G401.6 (cell line): ENCODE measurements at regions not wholly inside any gene's neighbourhood (a gene's known extent, or its start where the extent isn't known, plus 50 kb on each side); places are given as distances from the start of the nearest gene placed in this dataset.
A peak's percentile ranks its signal among the peaks of the same experiment; 100 is the strongest.

Experiments
- FAIRE-seq: peaks from 2 replicates; lab custom pipeline; 2012; peaks lifted over from hg19 to GRCh38; lab: Jason Lieb, UNC

DNA sequence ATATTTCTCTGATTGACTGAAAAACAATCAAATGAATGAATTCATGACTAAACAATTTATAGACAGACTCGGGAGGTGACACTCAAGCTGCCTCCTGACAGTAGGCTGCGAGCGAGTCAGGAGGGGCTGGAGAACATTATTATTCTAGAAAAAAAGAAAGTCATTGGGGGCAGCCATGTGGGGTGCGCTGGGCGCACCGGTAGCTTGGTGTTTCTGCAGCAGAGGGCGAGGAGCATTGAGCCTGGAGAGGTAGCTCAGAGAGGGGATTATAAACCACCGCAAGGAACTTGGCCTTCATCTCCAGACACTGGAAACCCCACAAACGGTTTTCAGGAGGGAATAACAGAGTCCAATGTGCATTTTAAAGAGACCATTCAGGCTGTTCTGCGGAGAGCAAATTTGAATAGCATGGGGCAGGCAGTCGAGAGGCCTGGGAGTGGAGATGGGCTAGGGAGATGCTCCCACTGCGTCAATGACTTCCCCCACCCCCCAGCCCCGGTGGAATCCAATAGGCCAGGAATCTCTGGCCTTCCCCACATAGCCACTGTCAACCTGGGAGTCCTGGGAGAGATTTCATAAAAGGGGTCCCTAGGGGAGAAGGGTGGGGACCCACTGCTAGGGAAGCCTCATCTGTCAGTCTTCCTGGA, 168.3 kb downstream of the BCOR start:
- no peak for FAIRE-seq

DNA sequence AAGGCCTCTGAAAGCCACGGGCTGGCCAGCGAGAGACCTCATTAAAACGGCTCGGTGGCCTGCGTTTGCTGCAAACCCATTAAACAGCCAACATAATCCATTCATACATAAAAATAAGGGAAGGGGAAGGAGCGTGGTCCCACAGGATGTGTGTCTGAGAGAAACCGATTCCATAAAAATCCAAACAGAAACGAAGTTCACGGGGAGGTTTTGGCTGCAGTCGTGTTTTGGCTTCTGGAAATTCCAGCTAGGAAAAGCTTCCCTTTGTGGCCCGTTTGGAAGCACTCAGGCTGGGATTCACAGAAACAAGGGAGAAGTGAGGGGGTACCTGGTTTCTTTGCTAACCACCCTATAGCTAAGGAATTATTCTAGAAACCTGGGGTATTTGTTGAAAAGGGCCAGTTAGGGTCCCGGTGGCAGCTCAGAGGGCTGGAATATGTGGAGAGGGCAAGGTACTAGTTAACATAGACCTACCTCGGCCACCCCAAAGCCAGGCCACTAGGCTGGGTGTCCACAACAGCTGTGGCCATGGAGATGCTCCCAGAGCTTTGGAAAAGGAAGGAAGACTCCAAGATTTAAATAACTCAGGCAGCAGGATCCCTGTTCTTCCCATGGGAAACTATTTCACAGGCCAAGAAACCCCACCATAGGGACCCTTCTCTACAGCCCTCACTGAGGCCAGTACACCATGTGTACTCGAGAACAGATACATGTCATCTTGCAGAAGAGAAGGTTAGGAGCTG, 166.8 kb downstream of the BCOR start:
- no peak for FAIRE-seq

DNA sequence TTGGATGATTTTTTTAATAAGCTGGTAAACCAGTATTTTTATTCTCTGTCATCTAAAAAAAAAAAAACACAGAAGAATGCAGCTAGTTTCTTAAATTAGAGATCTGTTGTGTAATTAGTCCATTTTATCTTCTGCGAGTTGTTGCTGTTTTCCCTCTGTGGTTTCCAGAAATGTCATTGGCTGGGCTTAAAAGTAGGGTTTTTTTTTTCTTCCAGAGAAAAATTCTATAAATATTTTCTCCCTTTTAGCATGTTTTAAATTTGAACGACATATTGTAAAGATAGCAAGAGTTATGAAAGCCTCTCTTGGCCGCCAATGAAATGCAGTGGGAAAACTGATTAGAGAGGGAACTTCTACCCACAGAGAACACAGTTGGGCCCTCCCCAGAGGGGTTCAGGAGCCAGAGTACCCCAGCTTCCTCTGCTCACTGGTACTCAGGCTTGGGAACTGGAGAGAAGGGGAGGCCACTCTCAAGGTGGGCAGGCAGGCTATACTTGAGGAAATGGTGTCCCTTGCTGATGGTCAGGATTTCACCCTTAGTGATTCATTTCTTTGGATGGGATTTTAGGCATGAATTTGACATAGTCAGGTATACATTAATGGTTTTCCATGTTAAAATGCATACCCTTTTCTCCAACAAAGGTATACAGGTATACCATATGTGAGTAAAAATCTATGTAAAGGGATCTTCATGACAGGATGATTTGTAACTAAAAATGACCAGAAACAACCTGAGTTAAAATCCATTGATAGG, 166.1 kb downstream of the BCOR start:
- FAIRE-seq = no peak

DNA sequence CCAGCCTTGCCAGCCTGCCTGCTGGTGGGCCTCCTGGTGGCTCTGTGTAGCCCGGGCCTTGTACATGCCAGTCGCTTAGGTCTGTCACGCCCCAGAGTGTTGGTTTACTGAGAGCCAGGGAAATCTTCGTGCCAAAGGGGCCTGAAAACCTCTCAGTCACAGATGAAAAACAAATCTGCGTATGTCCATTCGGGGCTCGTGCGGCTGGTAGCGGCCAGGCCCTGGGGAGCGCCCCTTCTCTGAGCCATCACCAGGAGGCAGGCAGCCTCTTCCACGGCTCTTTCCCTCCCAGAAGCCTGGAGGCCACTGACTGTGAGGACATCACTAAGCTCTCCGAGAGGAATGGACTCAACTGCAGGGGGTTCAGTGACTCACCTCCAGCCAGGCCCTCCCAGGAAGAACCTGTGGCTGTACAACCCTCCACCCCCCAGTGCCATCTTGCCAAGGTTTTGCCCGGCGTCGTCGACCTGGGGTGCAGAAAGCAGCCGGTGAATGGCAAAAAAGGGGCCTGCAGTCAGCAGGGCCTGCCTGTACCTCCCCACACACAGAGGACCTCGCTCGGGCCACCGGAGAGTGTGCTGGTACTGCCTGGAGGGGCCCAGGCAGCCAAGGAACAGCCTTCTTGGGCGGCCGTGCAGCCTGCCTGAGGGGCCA, 162.2 kb downstream of the BCOR start:
- no peak for FAIRE-seq

DNA sequence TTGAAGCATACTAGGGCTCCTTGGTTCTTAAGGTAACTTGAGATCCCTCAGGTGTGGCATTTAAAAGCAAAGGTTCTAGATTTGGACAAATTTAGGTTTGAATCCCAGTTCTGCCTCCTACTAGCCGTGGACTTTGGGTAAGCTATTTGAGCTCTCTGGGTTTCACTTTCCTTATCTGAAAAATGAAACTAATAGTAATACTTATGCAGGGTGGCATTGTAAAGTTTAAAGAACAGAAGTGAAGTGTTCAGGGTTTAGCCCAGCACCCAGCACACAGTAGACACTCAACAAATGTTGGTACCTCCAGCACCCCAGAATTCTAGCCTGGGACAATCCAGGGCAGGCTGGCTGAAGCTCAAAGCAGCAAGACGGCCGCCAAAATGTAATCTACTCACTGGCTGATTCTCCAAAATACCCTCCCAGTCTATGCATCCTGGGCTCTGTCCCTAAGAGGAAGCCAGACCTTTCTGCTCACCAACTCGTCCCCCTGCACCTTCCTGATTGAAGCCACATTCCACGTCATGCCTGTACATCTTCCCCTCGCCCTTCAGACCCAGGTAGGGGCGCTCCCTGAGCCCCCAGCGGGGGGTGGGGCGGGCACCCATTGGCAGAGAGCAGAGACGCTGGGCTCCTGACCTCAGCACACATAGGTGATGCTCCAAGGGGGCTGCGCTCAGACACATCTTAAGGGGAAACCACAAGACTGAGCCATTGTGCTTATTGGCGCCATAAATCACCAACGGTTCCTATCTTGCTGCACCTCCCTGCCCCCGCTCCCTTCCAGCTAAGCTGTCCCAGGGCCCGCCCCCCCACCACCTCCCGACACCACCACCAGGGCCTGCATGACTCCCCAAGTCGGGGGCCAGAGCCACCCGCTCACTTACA, 160.6 kb downstream of the BCOR start:
- no peak for FAIRE-seq

DNA sequence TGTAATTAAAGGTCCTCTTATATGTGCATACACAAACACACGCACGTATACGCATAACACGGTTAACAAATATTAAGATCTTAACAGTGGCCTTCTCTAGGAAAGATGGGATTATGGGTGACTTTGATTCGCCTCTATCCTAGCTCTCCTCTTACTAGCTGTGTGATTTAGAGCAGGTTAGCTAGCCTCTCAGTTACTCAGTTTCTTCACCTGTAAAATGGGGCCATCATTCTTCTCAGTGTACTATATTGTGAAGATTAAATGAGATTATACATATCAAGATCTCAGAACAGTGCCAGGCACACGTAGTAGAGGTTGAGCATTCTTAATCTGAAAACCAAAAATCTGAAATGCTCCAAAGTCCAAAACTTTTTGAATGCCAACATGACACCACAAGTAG, 159.3 kb downstream of the BCOR start:
- no peak for FAIRE-seq

DNA sequence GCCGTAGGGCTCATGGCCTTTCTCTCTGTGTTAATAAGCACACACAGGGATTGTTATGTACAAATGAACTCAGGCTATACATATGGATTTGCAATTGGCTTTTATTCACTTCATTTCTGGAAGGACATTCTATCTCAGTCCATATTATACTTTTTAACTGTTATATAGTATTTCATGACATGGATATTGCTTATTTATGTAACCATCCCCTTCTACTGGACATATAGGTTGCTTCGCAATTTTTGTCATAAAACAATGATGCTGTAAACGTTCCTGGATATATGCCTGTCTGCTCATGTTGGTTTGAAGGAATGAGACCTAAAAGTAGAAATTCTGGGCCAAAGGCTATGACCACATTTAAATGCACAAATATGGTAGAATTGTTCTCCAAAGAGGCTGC, 158.1 kb downstream of the BCOR start:
- FAIRE-seq = no peak

DNA sequence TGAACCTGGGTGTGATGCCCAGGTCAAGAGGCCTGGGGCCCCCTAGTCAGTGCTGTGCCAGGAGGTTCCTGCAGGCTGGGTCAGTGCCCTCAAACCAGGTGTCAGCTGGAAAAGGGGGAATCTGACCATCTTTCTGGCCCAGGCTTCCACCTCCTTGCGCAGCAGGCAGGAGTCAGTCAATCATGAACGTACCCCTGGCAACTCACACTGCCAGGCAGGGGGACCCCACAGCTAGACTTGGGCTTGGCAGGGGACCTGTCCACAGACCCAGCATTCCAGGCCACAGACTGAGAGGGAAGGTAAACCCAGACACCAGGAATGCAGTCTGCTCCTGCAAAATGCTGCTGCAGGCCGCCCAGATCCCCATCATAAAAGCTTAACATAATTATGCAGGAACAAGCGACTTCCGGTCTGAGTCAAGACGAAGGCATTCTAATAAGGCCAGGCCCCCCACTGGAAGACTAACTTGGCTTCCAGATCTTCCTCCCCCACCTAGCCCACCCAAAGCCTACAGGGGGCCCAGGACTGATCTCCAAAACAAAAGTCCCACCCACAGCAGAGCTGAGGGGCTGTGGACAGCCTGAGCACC, 156.3 kb downstream of the BCOR start:
- no peak for FAIRE-seq

DNA sequence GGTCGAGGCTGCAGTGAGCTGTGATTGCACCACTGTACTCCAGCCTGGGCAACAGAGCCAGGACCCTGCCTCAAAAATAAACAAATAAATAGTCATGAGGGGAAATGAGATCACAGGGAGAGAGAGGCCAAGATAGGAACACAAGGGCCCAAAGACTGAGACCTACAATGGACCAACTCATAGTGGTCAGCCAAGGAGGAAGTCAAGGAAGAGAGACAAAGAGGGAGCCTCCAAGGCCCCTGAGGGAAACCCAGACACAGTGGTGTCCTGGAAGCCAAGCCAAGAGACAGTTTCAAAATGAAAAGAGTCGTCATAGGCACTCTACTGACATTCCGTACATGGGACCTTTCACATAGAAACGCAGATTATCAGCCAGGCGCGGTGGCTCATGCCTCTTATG, 153.3 kb downstream of the BCOR start:
- no peak for FAIRE-seq

DNA sequence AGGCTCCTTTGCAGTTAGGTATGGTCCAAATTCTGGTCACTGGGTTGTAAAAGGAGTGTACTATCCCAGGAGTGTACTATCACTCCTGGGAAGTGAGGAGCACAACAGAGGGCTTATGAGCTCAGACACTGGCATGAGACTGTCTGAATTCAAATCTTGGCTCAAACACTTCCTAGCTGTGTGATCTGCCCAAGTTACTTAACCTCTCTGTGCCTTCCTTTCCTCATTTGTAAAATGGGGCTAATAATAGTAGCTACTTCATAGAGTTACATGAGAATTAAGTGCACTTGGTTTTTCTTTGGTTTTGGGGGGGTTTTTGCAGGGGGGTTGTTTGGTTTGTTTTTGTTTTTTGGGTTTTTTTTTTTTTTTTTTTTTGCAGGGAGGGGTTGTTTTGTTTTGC, 152.0 kb downstream of the BCOR start:
- no peak for FAIRE-seq

DNA sequence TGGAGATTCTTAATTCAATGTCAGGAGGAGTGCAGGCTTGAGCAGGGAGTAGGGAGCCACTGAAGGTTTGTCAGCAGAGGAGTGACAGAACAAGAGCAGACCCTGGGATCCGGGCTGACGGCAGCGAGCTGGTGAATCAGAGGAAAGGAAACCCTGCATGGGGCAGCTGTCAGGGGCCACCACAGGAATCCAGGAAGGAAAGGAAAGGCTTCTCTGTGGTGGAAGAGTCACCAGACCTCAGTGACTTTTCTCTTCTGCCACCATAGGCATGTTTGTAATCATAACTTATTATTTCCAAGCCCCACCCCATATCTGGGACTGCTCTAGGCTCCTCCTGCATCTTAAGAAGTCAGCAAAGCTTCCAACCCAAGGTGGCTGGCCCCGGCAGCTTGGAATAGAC, 150.9 kb downstream of the BCOR start:
- FAIRE-seq = no peak

DNA sequence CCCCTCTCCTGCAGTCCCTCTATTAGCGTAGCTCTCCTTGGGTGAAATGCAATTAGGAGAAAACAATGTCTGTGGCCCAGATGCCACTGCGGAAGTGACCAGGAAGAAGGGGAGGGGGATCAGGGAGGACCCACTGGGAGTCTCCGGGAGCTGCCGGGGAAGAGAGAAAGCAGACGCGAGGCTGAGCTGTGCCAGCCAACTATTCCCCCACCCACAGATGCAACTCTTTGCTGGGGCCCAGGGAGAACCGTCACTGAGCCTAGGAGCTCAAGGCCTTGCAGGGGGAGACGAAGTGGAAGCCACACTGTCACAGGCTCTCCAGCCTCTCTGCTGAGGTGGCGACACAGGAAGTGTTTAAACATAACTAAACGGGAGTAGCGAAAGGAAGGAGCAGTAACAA, 149.2 kb downstream of the BCOR start:
- no peak for FAIRE-seq

DNA sequence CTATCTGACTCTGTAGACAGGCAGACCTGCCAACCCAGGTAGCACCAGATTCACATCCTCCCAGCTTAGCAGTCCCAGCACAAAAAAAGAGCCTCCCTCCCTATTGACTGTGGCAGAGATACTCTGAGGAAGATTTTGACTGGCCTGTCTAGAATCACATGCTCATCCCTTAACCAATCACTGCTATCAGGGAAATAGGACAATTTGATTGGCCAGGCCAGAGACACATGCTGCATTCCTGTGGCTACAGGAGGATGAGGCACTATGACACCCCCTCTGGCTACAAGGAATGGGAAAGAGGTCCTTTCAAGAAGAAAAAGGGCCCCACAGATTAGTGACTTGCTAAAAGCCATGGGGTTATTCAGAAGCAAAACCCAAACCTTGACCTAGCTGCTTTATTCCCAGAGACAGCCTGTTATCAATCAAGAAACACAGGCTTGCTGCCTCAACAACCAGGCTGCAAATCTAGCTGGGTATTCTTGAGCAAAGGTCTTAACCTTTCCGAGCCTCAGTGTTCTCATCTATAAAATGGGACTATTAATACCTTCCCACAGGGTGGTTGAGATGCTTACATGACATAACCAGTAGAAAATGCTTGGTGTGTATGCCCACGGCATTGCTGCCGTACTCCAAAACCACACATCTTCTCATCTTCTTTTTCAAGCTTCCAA, 147.6 kb downstream of the BCOR start:
- no peak for FAIRE-seq

DNA sequence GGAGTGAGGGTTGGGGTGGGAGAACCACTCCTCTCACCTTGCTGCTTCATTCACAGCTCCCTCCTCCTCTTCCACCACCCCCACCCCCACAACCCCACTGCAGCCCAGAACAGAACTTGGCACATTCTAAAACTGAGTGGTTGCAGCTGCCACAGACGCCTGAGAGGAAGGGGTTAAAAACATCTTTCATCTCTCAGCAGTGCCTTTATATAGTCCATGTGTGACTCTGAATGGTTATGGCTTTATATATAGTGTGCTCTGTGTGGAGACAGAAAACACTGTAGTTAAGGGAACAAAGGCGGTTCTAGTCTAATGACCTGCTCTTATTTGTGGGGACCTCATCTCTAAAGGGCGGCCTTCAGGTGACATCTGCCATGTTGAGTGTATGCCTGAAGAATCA, 144.8 kb downstream of the BCOR start:
- FAIRE-seq = no peak

DNA sequence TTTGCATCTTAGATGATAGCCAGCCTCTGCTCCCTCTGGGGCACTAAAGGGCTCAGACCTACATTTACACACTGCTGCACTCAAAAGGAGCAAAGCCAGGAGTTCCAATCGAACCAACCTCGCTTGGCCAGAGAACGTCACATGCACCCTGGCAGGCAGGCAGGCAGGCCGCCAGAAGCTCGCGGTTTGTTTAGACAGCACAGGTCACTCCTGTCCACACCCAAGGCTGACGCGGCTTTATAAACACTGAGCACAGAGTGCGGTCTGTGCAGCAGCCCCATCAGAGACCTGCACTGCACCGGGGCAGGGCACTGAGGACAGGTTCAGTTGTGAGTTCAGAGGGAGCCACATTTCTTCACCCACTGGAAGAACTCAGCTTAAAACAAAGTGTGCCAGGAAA, 143.9 kb downstream of the BCOR start:
- FAIRE-seq = no peak

DNA sequence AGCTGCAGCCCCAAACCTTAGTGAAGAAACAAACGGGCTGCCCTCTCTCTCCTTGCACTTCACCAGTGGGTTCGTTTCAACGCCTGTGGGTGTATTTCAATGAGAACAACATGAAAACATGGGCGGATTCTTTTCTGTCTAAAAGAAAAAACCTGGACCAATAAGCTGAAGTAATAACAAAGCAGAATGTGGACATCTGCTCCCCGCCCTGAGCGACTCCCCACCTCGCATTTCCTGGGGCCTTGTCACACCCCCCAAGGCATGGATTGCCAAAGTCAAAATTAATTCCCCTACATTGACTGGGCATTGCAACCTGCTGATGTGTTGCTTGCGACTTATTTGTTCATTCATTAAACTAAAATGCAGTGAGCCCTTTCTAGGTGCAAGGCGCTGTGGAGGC, 142.9 kb downstream of the BCOR start:
- FAIRE-seq = no peak

DNA sequence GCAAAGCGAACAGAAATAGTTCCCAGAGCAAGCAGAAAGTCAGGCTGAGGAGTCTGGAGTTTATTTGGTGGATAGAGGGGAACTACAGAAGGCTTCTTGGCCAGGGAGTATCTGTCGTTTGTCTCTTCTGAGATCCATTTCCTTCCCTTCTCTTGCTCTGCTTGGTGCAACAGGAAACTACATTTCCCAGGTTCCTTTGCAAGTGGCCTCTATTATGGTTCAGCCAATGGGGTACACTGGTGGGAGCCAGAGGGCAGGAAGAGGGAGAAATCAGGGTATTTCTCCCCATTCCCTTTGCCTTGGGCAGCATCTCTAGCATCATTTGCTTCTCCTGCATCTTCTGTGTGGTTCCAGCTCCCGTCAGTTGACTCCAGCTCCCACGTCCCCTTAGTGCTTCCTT, 142.1 kb downstream of the BCOR start:
- FAIRE-seq = peak; percentile 3

DNA sequence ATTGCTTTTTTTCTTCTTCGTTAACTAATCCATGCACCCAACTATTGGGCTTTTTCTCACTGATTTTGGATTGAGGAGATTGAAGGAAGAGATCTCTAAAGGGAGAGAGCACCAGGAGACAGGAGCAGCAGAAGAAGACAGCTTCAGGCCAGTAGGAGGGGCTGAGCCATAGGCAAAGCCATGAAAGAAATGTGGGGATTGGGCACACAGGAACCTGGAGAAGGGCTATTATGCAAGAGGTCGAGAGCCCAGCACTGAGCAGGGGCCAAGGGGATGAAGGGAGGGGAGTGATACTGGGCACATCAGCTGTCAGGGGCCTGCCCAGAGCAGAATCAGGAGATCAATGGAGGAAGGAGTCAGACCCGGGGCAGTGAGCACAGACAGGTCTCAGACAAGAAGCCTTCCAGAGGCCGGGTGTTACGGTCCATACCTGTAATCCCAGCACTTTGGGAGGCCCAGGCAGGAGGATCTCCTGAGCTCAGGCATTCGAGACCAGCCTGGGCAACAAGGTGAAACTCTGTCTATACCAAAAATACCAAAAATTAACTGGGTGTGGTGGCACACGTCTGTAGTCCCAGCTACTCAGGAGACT, 140.9 kb downstream of the BCOR start:
- FAIRE-seq = no peak

DNA sequence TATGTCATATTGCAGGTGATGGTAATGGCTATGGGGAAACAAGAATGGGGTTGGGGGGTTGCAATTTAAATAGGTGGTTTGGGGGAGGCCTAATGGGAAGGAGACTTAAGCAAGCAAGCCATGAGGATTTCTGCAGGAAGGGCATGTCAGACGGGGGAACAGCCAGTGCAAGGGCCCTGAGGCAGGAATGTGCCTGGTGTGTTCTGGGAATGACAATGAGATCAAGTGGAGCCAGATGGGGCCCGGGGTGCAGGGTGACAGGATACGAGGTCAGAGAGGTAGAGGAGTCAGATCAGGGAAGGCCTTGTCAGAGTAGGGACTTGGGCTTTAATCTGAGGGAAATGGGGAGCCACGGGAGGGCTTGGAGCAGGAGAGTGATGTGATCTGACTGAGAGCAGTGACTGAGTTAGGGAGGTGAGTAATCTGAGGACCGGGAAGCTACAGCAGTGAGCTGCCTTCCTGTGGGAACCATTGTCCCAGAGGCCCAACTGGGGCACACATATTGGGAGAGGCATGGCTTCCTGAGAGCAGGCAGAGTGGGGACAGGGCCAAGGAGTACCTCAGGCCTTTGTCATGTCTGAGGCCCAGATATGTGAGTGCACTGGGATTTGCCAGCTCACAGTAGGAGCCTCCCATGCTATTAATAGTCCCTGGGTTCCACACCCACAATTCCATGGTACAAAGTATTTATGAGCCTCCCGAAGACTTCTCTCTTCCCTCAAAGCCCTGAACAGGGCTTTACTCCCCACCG, 139.8 kb downstream of the BCOR start:
- FAIRE-seq = no peak

DNA sequence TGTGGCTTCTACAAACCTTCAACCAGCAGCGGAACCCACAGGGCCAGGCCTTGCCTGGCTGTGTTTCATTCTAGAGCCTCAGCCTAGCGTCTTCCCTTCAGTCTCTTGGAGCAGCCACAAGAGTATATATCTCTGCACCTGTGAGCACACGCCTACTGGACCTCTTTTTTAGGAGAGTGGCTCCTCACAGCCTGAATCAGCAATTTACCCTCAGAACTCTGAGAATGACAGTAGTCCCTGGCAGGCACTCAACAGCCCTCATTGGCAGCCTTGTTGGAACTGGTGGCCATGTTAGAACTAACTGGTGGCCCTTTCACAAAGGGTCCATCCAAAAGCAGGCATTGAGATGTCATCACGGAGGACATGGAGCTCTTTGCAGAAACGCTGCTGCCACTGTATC, 138.9 kb downstream of the BCOR start:
- FAIRE-seq = no peak
